ENCODE measurements at regions not wholly inside any gene's neighbourhood (a gene's known extent, or its start where the extent isn't known, plus 50 kb on each side); places are given as distances from the start of the nearest gene placed in this dataset.
A peak's percentile ranks its signal among the peaks of the same experiment; 100 is the strongest.

- no peak for TF ChIP-seq POLR2AphosphoS5 (IDR thresholded peaks at IDR 0.05; ENCODE audit: low read depth, low read length)
- TF ChIP-seq HDAC2 (IDR thresholded peaks at IDR 0.05; ENCODE audit: borderline replicate concordance in 1 of 2, low read depth in 2 of 2, low read length in 2 of 2), result no peak
- no peak for TF ChIP-seq EGR1 (IDR thresholded peaks at IDR 0.05; ENCODE audit: borderline replicate concordance, low read depth, low read length)
- 0 out of 2 replicates have a peak, but pooled peaks have one; percentile 15 for TF ChIP-seq MAX (IDR thresholded peaks at IDR 0.05)
- no peak for TF ChIP-seq NRF1 (IDR thresholded peaks at IDR 0.05; ENCODE audit: low read depth, low read length)
- TF ChIP-seq RAD21 (IDR thresholded peaks at IDR 0.05 in 1 of 2, conservative IDR thresholded peaks at IDR 0.05 in 1 of 2; ENCODE audit: low read depth in 2 of 2, low read length in 2 of 2), result peak; percentile 82 to 85
- TF ChIP-seq PHF8 (conservative IDR thresholded peaks at IDR 0.05; ENCODE audit: low read depth, low read length), result no peak
Measured at GRCh38 chr7:69211739-69212138, 386.5 kb upstream of the AUTS2 start (continued).

All from H1 (cell line).